Fibroblast of mammary gland (primary cell): ENCODE measurements at regions not wholly inside any gene's neighbourhood (a gene's known extent, or its start where the extent isn't known, plus 50 kb on each side); places are given as distances from the start of the nearest gene placed in this dataset.

Source experiments
- DNase-seq: peaks from one replicate; pipeline ENCODE4 v3.0.0-alpha.2; 2010; ENCODE audit warnings: low read depth
- H3K4me3 ChIP-seq: 2 replicates; pipeline ENCODE4 v1.5.1; 2011; ENCODE audit warnings: low read depth, mild to moderate bottlenecking, low read length, moderate library complexity; ENCODE audit not compliant: control insufficient read depth
- TF ChIP-seq, protein P1 (sequence below): conservative IDR thresholded peaks from 2 replicates; pipeline ENCODE4 v1.5.1; 2011; ENCODE audit warnings: low read depth, low read length, inconsistent platforms; ENCODE audit not compliant: control insufficient read depth, insufficient read depth

DNA sequence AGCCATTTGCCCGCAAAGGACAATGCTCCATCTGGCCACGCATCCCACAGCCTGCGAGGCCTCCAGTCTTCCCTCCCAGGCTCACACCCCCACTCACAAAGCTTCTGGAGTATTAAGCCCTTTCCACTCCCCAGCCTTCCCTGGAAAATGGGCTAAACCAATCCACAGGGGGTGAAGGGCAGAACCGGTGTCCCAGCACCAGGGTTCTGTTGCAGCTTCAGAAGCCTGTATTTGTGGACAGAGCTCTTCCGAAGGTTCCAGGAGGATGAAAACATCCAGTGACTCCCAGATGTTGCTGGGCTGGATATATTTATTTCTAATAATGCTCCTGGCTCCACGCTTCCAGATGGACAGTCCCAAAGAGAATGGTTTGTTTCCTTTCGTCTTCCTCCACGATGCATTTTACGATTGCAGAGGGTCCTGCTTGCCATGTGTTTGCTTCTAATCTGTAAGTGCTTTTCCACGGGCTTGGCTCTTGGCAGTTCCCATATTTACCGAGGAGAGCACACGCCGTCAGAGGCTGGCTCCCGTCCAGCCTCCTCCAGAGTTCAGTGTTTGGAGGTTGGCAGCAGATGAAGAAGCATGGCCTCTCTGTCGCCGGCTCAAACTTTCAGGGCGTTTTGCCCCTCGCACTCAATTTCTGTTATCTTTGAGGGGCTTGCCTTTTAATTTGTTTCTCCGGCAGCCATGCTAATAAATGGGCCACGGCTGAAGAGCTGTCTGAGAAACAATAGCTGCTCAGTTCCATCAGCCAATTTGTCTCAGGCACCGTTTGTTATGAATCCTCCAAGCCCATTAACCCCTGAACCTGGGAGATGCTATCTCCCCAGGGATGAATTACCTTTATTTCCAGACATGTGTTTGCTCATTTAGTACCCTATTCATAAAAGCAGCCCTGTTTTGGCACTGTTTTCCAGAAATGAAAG, 367.9 kb upstream of the PROK2 start:
- TF ChIP-seq, protein P1, sequence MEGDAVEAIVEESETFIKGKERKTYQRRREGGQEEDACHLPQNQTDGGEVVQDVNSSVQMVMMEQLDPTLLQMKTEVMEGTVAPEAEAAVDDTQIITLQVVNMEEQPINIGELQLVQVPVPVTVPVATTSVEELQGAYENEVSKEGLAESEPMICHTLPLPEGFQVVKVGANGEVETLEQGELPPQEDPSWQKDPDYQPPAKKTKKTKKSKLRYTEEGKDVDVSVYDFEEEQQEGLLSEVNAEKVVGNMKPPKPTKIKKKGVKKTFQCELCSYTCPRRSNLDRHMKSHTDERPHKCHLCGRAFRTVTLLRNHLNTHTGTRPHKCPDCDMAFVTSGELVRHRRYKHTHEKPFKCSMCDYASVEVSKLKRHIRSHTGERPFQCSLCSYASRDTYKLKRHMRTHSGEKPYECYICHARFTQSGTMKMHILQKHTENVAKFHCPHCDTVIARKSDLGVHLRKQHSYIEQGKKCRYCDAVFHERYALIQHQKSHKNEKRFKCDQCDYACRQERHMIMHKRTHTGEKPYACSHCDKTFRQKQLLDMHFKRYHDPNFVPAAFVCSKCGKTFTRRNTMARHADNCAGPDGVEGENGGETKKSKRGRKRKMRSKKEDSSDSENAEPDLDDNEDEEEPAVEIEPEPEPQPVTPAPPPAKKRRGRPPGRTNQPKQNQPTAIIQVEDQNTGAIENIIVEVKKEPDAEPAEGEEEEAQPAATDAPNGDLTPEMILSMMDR = no peak
- H3K4me3 ChIP-seq = peak overlapping the region; percentile 28
- peak; percentile 95 for DNase-seq

DNA sequence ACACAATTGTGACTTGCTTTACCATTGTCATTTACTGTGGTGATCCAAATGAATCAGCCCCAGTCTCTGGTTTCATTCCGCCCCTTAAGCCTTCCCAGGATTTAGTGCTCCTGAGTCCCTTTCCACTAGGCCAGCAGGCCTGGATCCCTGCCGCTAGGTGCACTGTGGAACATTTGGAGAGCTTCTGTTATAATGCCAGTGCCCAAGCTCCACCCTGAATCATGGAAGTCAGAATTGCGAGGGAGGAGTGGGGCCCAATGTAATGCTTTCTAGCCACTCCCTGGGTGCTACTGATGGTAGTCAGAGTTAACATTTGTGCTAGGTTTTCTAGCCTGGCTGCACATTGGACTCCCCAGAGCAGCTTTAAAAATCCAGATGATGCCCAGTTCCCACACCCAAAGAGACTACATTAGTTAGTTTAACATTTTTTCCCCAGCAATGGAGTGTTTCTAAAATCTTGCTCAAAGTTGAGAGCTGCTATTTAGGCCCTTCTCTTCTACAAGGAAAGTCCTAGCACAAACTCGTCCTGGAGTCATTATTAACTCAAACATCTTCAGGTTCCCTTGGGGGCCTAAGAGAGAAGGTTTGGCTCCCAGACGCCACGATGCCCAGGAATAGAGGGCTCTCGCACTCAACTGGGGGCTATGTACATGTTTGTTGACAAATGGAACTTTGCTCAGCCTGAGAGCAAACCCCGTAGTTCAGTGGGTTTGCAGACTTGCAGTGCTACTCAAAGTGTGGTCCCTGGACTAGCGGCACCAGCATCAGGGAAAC, 366.7 kb upstream of the PROK2 start:
- DNase-seq = no peak
- TF ChIP-seq, protein P1 = no peak
- no peak overlapping the region for H3K4me3 ChIP-seq

DNA sequence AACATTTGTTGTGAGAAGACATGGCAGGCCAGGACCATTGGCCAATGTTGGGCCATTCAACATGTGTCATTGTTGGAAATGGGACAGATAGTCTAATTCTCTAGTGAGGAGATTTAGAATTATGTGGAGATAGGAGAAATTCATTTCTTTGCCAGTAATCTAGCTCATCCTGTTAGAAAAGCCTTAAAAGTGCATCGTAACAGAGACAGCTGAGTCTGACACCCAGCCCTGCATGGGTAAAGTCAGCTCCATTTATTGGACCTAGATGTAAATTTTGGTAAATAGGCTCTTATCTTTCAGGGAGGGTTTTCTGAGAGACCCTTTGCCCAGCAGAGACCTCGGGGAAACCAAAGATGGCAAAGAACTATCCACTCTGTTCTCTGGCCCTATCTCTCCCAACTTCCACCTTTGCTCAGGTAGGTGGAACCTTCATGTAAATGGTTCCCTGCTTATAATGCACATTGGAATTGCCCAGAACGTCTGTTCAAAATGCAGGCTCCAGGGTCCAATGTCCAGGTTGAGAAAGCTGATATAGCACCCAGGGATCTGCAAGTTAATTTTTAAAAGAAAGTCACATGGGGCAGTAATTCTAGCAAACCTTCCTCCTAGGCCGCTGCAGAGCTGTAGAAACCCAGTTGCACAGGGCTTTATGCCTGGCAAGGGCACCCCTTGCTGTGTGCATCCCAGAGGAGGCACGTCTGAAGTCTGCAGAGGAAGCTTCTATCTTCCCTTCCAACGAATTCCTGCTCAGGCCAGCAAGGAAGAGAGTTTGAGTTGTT, 365.9 kb upstream of the PROK2 start:
- TF ChIP-seq, protein P1 = no peak
- no peak for DNase-seq
- no peak overlapping the region for H3K4me3 ChIP-seq

DNA sequence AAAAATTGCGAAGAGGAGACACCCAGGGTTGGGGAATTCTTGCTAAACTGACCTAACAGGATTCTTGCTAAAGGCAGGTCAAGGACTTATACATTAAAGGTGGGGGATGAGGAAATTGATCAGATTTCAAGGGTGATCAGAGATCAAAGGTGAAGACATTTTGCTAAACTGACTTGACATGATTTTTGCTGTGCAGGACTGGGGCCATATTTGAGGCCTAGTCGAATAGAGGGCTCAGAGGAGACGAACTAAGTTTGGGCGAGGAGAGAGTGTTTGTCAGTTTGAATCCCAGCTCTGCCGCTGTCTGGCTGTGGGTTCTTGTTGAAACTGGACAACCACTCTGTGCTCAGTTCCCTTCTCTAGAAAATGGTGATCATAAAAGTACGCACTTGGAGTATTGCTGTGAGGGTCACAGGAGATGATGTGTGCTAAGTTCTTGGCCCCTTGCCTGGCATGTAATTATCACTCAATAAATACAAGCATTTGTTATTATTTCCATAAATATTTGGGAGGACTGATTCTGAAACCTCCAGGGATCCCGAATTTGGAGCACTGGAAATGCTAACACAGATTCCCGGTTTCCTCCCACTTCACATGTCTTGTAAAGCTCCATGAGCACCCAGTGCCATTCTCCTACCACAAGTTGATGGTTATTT, 364.8 kb upstream of the PROK2 start:
- H3K4me3 ChIP-seq = no peak overlapping the region
- TF ChIP-seq, protein P1 = no peak
- DNase-seq = no peak

DNA sequence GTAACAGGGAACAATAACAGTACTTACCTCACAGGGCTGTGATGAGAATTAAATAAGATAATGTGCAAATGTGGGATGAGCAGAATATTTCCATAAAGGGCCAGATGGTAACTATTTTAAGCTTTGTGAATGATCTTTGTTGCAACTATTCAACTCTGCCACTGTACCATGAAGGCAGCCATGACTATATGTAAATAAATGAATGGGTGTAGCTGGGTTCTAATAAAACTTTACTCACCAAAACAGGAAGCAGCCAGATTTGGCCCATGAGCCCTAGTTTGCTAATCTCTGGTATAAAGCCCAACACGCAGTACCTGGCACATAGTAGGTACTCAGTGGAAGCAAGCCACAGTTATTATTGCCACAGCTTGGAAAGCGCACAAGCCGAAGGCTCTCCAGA, 362.7 kb upstream of the PROK2 start:
- no peak overlapping the region for H3K4me3 ChIP-seq
- no peak for DNase-seq
- TF ChIP-seq, protein P1 = no peak
